ENCODE measurements at regions not wholly inside any gene's neighbourhood (a gene's known extent, or its start where the extent isn't known, plus 50 kb on each side); places are given as distances from the start of the nearest gene placed in this dataset.

DNA sequence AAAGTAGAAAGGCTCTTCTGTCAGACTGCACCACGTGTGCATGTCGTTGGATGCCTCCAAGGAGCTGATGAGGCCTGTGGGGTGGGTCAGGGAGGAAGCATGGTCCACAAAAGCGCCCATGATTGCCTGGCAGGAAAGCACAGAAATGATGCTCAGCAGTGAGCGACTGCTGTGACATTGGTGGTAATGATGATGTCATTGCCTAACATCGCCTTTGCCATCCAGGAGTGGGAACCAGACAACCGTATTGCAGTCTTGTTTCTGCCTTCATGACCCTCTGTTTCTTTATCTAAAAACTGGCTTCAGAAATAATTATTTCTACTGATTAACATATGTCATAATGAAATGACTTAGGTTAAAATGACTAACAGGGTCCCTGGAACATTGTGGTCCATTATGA lies 477.8 kb upstream of the B3GAT1 start:
- no peak for DNase-seq (ENCODE audit: low spot score)
- in situ Hi-C loops (cut with MboI; ENCODE audit: low pct_unique_long_range_greater_than_20kb, low sequenced_read_pairs, unreplicated experiment) = no loop called here
- TF ChIP-seq, protein P1, sequence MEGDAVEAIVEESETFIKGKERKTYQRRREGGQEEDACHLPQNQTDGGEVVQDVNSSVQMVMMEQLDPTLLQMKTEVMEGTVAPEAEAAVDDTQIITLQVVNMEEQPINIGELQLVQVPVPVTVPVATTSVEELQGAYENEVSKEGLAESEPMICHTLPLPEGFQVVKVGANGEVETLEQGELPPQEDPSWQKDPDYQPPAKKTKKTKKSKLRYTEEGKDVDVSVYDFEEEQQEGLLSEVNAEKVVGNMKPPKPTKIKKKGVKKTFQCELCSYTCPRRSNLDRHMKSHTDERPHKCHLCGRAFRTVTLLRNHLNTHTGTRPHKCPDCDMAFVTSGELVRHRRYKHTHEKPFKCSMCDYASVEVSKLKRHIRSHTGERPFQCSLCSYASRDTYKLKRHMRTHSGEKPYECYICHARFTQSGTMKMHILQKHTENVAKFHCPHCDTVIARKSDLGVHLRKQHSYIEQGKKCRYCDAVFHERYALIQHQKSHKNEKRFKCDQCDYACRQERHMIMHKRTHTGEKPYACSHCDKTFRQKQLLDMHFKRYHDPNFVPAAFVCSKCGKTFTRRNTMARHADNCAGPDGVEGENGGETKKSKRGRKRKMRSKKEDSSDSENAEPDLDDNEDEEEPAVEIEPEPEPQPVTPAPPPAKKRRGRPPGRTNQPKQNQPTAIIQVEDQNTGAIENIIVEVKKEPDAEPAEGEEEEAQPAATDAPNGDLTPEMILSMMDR (IDR thresholded peaks at IDR 0.05; ENCODE audit: extremely low read depth, insufficient read depth, missing control alignments) = no peak

DNA sequence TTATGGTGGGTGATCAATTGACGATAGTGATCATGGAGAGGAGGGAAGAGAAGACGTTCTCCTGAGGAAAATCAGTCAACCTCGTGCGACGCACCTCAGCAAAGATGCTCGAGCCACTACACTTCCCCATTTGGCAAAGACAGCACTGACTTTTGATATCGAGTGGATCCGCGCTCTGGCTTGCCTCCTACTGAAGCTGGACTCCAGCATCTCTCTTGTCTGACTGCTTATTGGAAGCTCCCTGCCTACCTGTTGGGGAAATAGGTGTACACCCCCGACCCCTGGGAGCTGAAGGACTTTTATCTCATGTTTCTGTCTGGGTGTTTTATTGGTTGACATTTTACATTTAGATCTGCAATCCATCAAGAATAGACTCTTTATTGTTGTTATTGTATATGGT lies 476.8 kb upstream of the B3GAT1 start:
- in situ Hi-C loops (cut with MboI; ENCODE audit: low pct_unique_long_range_greater_than_20kb, low sequenced_read_pairs, unreplicated experiment) = no loop called here
- TF ChIP-seq, protein P1 (IDR thresholded peaks at IDR 0.05; ENCODE audit: extremely low read depth, insufficient read depth, missing control alignments) = no peak
- DNase-seq (ENCODE audit: low spot score) = no peak

DNA sequence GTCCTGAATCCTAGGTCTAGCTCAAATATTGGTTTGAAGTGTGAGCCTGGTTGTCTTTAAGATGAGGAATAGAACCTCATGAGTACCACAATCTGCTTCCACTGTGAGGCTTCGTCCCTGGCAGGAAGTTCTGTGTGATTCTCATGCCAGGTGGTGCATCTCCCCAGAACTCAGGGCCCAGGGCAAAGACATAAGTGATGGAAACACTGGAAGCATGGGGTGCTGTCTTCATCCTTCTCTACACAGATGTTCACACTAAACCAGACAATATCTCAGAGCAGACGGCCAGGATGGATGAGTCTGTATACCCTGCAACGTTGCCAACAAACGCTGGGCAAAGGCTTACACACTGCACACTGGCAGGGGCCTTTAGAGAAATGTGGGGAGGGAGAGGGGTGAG lies 475.9 kb upstream of the B3GAT1 start:
- DNase-seq (ENCODE audit: low spot score) = no peak
- in situ Hi-C loops (cut with MboI; ENCODE audit: low pct_unique_long_range_greater_than_20kb, low sequenced_read_pairs, unreplicated experiment) = no loop called here
- TF ChIP-seq, protein P1 (IDR thresholded peaks at IDR 0.05; ENCODE audit: extremely low read depth, insufficient read depth, missing control alignments) = no peak

DNA sequence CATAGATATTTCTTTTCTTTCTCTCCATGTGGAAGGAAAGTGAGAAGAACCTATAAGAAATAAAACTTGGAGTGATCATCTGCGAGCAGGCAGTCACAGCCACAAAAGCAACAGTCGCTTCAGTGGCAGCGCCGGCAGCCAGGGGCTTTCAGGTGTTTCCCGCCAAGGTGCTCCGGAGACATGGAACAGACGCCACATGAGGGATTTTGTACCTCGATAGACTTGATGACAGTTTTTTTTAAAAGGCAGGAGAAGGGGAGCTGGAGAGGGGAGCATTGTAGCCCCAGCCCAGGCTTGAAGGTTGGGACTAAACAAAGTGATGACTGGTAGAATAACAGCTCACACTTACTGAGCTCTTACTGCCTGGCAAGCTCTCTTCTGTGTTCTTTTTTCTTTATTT lies 471.4 kb upstream of the B3GAT1 start:
- DNase-seq (ENCODE audit: low spot score) = no peak
- in situ Hi-C loops (cut with MboI; ENCODE audit: low pct_unique_long_range_greater_than_20kb, low sequenced_read_pairs, unreplicated experiment) = no loop called here
- TF ChIP-seq, protein P1 (IDR thresholded peaks at IDR 0.05; ENCODE audit: extremely low read depth, insufficient read depth, missing control alignments) = no peak

DNA sequence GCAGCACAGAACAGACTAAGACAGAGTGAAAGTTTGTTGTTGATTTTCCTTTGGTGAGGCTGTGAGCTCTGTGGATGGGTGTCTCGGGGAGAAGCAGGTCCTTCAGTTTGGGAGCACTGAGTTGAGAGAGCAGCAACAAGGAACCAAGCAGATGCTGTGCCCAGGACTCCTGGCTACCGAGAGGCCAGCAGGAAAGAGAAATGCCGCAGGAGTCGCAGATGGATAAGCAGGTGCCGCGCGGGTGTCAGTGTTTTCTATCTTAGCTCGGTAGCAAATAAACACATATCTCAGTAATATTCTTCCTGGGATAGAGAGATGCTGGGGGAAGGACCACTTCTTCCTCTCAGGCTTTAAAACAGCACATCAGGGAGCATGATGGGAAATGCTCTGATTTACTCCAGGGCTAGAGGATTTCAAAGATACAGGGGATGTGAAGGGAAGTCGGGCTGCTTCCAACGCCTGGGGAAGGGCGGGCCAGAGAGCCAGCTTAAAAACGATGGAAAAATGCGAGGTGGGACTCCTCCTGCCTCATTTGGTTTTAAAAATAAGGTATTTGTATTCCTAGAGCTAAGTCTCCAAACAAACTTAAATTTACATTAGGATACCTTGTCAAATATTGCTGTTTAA lies 470.7 kb upstream of the B3GAT1 start:
- in situ Hi-C loops (cut with MboI; ENCODE audit: low pct_unique_long_range_greater_than_20kb, low sequenced_read_pairs, unreplicated experiment) = no loop called here

DNA sequence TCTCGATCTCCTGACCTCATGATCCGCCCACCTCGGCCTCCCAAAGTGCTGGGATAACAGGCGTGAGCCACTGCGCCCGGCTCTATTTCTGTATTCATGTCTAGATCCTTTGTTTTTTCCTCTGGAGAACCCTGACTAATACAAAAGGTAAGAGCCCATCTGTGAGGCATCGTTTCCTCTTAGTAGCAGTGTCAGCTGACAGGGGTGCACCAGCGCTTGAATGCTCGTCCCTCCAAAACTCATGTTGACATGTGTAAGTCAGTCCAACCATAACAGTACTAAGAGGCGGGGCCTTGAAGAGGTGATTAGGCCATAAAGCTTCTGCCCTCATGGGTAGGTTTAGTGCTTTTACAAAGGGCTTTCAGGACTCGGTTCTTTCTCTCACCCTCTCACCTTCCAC lies 470.1 kb upstream of the B3GAT1 start:
- TF ChIP-seq, protein P1 (IDR thresholded peaks at IDR 0.05; ENCODE audit: extremely low read depth, insufficient read depth, missing control alignments) = no peak
- no peak for DNase-seq (ENCODE audit: low spot score)
- in situ Hi-C loops (cut with MboI; ENCODE audit: low pct_unique_long_range_greater_than_20kb, low sequenced_read_pairs, unreplicated experiment) = no loop called here

More for the DNA sequence above, 470.7 kb upstream of the B3GAT1 start:
- TF ChIP-seq, protein P1 (IDR thresholded peaks at IDR 0.05; ENCODE audit: extremely low read depth, insufficient read depth, missing control alignments) = no peak
- no peak for DNase-seq (ENCODE audit: low spot score)
